HG02798 (cell line): ENCODE measurements at regions not wholly inside any gene's neighbourhood (a gene's known extent, or its start where the extent isn't known, plus 50 kb on each side); places are given as distances from the start of the nearest gene placed in this dataset.
"Not testable (repeated sequence)": the region's sequence is repeated elsewhere in the genome, so short reads cannot be mapped to it uniquely, and the experiment has no call there.

Source experiments
- ATAC-seq: cut with Tn5 transposase; IDR thresholded peaks from one replicate; pipeline ENCODE4 v1.9.1; 2021; ENCODE audit warnings: mild to moderate bottlenecking; ENCODE audit not compliant: unreplicated experiment, poor library complexity

DNA sequence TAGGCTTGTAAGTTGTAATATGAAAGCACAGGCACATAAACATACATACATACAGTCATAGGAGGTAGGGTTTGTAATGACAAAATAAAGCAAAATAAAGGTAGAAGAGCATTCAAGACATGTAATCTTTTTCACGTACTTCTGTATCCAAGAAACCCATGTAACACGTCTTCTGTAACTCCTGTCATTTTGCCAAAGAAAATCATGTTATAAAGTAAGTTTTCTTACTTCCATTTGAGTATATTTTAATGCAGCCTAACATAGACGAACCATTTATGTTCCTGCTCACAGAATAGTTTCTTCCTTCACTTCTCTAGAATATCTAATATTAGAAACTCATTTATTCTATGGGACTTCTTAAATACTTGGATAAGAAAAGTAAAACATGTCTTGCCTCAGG lies 1884.0 kb upstream of the CELF4 start:
- ATAC-seq = no peak

DNA sequence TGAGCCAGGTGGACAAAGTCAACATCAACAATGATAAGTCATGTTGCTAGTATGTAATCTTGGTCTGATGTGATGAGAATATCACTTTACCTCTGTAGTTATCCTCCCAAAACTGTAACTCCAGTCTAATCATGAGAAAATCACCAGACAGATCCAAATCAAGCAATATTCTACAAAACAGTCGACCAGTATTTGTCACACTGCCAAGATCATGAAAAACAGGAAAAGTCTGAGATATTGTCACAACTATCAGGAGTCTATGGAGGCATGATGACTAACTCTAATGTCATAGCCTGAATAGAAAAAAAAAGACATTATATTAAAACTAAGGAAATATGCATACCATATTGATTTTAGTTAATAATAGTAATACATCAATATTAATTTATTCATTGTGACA lies 1883.3 kb upstream of the CELF4 start:
- ATAC-seq = no peak

- not testable (repeated sequence) for ATAC-seq
Observed at GRCh38 chr18:39444957-39445356, 1879.4 kb upstream of the CELF4 start.

DNA sequence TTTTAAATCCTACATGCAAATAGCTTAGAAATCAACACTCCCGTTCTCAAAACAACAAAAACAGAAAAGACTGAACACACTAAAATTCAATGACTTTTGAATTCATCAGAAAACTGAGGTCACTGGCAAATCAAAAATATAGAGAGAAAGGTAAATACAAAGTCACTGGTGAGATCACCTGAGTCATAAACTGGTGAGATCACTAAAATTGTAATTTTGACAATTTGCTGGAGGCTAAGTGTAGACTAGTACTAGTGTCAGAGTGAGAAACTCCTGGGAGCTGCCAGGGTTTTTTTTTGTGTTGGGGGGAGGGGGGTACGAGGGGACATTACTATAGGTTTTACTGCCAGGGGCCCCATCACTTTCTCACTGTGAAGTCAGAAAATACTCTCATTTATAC lies 1876.0 kb upstream of the CELF4 start:
- ATAC-seq = no peak

DNA sequence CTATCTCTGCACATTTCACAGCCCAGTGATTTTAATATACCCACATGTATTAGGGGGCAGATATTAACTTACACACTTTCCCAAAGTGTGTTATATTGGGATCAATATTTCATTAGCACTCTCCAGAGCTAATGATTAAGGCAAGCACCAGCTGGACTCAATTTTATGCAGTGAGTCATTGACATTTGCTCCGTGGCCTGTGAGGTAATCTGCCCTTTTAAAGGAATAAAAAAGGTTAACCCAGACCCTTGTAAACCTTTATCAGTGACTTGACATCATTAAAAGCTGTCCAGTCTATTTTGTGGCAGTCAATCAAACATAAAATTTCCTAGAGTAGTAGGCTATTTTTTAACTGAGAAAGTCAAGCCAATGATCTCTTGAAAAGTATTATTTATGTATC lies 1870.4 kb upstream of the CELF4 start:
- ATAC-seq = no peak

DNA sequence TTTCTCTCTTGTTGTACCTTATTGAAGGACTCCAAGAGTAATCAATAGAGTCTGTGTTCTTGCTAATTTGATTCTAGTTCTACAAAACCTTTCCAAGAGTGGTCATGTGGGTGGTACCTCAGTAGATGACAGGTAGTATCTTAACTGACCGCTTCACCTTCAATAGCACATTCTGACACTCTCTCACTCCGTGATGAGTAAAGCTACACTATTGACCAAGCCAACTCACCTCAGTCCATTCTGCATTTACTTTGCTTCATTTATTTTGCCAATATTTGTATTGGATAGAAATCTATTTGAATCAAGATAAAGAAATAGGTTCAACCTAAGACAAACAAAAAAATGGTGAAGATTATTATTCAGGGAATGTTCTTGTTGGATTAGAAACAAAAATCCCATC lies 1869.6 kb upstream of the CELF4 start:
- no peak for ATAC-seq

- no peak for ATAC-seq
Observed at GRCh38 chr18:39434223-39434920, 1868.8 kb upstream of the CELF4 start.

DNA sequence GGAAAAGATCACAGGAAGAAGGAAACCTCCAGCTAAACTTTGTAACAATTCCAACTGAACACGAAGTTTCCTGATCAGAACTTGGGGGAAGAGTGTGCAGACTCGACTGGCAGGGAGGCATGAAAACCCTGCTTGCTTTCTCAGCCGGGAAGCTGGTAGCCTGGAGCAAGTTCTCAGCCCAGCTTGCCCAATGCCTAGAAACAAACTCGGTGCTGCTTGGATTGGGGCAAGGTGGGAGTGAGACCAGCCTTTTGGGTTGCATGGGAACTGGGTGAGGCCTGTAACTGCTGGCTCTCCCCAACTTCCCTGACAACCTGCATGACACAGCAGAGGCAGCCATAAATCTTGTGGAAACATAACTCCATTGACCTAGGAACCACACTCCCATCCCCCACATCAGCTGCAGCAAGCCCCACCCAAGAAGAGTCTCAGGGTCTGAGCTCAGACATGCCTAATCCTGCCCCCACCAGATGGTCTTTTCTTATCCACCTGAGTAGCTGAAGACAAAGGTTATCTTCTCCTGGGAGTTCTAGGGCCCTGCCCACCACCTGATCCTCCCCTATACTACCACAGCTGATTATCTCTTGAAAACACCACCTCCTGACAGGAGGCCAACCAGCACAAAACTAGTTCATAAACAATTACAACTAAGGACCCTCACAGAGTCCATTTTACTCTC lies 1859.7 kb upstream of the CELF4 start:
- no peak for ATAC-seq

DNA sequence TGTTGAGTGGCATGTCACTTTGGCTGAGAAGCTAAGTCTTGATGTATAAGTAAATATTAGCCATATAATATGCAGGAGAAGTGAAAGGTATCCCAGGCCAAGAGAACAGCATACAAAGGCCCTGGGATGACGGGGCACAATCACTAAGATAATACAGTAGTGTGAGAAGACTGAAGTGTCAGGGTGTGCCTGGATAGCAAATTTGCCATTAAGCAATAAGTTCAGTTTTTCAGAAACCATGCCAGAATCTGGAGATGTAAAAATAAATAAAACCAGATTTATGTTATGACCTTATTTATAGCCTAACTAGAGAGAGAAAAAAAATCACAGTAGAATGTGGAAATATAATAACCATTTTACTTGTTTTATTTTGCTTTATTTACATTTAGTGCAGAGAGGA lies 1858.7 kb upstream of the CELF4 start:
- no peak for ATAC-seq

- no peak for ATAC-seq
Observed at GRCh38 chr18:39421276-39421675, 1855.7 kb upstream of the CELF4 start.

DNA sequence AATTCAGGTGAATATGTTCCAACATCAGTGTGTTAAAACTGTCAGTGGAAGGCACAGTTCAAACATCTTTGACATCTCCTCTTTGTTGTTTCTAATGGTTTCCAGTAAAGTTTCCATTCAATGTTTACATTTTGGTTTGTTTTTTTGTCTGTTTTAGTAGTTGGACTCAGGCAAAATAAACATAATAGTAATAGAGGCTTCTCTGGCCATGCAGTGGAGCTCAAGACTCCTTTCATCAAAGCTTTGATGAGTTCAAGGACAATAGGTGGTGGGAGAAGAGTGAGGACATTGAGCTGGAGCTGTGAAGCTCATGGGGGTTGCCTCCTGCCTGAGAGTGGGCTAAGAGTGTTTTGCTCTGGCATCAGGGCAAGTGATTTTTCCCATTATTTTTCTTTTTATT lies 1853.7 kb upstream of the CELF4 start:
- no peak for ATAC-seq

GRCh38 chr18:39415471-39415870 lies 1849.9 kb upstream of the CELF4 start:
- ATAC-seq = no peak

DNA sequence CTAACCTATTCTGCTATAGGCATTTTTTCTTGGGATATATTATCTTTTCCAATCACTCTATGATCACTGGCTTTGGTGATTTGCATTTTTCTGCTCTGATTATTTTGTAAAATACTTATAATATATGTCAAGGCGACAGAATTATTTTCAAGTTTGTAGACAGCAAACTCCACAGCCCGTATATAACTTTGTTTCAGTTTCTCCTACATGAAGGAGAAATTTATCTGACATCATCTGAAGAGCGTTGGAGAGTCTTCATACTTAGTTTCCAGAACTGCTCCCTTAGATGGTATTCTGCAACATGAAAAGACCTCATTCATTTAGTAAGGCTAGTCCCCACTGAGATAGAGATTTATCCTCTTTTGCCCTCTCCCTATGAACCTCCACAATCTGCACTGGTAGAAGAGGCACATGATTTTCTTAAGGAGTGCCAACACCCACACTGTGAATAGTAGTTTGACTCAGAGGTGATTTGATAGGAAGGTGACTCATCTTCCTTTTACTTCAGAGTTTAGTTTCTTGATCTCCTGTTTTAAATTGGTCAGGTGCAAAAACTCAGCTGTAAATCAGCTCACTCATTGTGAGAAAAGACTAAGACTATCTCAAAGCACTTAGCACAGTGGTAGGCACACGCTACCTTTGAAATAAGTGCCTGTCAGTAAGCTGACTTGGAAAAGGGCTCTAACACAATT lies 1848.6 kb upstream of the CELF4 start:
- ATAC-seq = no peak

DNA sequence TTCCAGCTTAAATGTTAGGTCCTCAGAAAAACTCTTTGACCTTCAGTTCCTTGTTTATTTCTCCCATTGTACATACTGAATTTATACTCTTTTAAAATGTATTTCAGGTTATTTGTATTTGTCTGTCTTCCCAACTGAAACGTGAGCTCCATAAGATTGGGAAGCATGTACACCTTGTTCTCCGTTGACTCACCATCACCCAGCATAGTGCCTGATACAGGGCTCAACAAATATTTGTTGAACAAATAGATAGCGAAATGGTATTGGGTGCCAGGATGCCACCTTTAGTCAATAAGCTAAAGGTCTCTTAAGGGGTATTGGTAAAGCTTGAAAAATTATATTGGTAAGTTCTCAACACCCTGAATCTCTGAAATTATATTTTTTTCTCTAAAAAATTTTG lies 1841.3 kb upstream of the CELF4 start:
- no peak for ATAC-seq

DNA sequence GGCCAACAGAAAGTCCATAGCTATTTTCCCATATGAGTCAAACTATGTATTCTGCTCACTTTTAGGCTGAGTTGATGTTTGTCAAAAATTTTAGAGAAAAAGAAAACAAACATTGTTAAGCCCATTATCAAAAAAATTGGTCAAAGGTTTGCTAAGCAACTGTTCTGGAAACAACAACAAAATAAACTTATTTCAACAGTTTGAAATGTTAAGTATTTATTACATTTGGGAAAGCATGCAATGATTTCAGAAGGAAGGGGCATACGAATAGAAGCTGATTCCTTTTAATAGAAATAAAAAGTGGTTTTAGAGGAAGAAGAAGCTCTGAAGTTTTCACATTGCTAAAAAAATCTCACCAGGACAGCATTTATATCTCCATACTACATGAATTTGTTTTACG lies 1837.5 kb upstream of the CELF4 start:
- ATAC-seq = no peak

- ATAC-seq = no peak
Observed at GRCh38 chr18:39399662-39400061, 1834.1 kb upstream of the CELF4 start.

- ATAC-seq = no peak
Observed at GRCh38 chr18:39396168-39396567, 1830.6 kb upstream of the CELF4 start.

DNA sequence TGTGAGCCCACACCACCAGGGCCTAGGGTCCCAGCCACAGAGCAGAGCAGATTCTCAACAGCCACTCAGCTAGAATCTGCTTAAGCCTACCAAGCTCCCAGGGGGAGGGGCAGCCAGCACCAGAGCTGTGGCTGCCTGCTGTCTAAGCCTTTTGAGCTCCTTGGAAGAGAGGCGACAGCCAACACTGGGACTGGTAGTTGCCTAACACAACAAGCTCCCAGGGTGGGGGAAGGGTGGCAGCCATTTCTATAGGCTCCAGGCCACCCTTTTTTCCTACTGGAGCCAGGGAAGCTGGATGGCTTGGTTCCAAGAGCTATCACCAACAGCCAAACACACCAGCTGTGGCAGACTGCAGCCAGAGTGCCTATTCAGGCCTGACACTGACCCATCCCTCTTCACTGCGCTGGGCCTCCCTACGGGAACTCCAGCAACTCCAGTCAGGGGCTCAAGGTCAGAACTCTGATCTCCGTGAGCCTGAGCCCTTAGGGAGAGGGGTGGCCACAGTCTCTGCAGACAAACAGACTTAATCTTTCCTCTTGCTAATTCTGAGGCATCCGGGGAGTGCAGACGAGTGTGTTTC lies 1824.3 kb upstream of the CELF4 start:
- ATAC-seq = no peak

GRCh38 chr18:39380866-39381265 lies 1815.3 kb upstream of the CELF4 start:
- no peak for ATAC-seq

GRCh38 chr18:39380186-39380725 lies 1814.7 kb upstream of the CELF4 start:
- no peak for ATAC-seq

- no peak for ATAC-seq
Observed at GRCh38 chr18:39375066-39375465, 1809.5 kb upstream of the CELF4 start.
